Esophagus muscularis mucosa (tissue), 4 donors: ENCODE measurements at regions not wholly inside any gene's neighbourhood (a gene's known extent, or its start where the extent isn't known, plus 50 kb on each side); places are given as distances from the start of the nearest gene placed in this dataset.

Experiments
- EP300 ChIP-seq: sonication (generic); formaldehyde crosslinking; IDR thresholded peaks from one replicate; pipeline ENCODE4 v1.6.1; 2017; ENCODE audit warnings: antibody characterized with exemption
- POLR2A ChIP-seq: fragments of 450-650 bp; IDR thresholded peaks from one replicate; pipeline ENCODE4 v1.6.1; 2017; ENCODE audit warnings: antibody characterized with exemption, moderate library complexity, mild to moderate bottlenecking, low read depth
- POLR2AphosphoS5 ChIP-seq, 2 donors: sonication (generic); formaldehyde crosslinking; IDR thresholded peaks; one replicate each; pipeline ENCODE4 v1.6.1; 2017; ENCODE audit warnings: antibody characterized with exemption in 2 of 2
- TF ChIP-seq, protein P1 (sequence below), 3 experiments: fragments of 200-600 bp in 2 of 3; fragments of 450-650 bp in 1 of 3; sonication (generic) in 2 of 3; IDR thresholded peaks; one replicate each; pipeline ENCODE4 v1.5.1; 2017 to 2019; ENCODE audit warnings: antibody characterized with exemption in 3 of 3, mild to moderate bottlenecking in 2 of 3, moderate library complexity in 1 of 3

- TF ChIP-seq, protein P1, sequence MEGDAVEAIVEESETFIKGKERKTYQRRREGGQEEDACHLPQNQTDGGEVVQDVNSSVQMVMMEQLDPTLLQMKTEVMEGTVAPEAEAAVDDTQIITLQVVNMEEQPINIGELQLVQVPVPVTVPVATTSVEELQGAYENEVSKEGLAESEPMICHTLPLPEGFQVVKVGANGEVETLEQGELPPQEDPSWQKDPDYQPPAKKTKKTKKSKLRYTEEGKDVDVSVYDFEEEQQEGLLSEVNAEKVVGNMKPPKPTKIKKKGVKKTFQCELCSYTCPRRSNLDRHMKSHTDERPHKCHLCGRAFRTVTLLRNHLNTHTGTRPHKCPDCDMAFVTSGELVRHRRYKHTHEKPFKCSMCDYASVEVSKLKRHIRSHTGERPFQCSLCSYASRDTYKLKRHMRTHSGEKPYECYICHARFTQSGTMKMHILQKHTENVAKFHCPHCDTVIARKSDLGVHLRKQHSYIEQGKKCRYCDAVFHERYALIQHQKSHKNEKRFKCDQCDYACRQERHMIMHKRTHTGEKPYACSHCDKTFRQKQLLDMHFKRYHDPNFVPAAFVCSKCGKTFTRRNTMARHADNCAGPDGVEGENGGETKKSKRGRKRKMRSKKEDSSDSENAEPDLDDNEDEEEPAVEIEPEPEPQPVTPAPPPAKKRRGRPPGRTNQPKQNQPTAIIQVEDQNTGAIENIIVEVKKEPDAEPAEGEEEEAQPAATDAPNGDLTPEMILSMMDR (IDR thresholded peaks at IDR 0.05): no peak
- TF ChIP-seq POLR2A: no peak
- no peak for TF ChIP-seq POLR2AphosphoS5 (IDR thresholded peaks at IDR 0.05)
- TF ChIP-seq EP300: no peak
Observed at GRCh38 chr21:23111070-23111600, 2112.9 kb downstream of the NCAM2 start.
